ENCODE measurements at regions not wholly inside any gene's neighbourhood (a gene's known extent, or its start where the extent isn't known, plus 50 kb on each side); places are given as distances from the start of the nearest gene placed in this dataset.

DNA sequence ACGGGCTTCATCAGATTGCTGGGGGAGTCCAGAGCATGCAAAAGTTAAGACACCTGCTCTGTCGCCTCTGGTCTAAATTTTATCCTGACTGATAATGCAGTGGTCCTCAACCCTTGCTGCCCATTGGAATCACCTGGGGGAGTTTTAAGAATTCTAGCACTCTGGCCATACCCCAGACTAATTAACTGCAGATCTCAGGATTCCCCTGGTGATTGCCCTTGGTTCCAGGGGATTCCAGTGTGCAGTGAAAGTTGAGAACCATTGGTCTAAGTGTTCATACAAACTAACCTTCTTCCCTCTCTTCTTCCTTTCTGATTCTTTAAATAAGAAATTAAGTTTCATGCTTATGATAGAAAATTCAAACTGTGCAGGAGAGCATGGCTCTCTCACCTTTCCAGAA lies 105.7 kb upstream of the MGAT5 start:
- Histone ChIP-seq H3K4me2 (no peak overlapping the region), H4K20me1 (ENCODE audit: insufficient read depth) (no peaks in the 10 kb centered on the region), H3K4me3 (ENCODE audit: low read depth in 2 of 2, low read length in 1 of 2) (no peak overlapping the region), H3F3A (replicated peaks; ENCODE audit: insufficient read depth) (no peaks in the 10 kb centered on the region), H3K79me2 (ENCODE audit: insufficient read depth) (peaks cover 4% of the 10 kb centered on the region), H3K27ac (ENCODE audit: low read depth in 2 of 2, low read length in 1 of 2) (no peak overlapping the region), H3K9me3 (no peaks in the 10 kb centered on the region), H3K27me3 (ENCODE audit: insufficient read depth) (no peaks in the 10 kb centered on the region), H2AFZ (ENCODE audit: low read depth) (no peak overlapping the region), H3K36me3 (replicated peaks in 1 of 2; ENCODE audit: control insufficient read depth in 1 of 2, insufficient read depth in 2 of 2, low read length in 1 of 2) (no peaks in the 10 kb centered on the region), H3K9ac (no peak overlapping the region), H3K9me2 (no peaks in the 10 kb centered on the region), H3K4me1 (ENCODE audit: control insufficient read depth in 1 of 2, insufficient read depth in 2 of 2, low read depth in 1 of 2, low read length in 1 of 2) (peaks cover 14 to 27% of the 10 kb centered on the region in 2 experiments; a peak in 3 of 4 replicates)
- TF ChIP-seq NRF1 (IDR thresholded peaks at IDR 0.05; ENCODE audit: low read depth, low read length): no peak
- no peak for TF ChIP-seq JUND (IDR thresholded peaks at IDR 0.05)
- no peak for TF ChIP-seq FOSL2 (IDR thresholded peaks at IDR 0.05; ENCODE audit: borderline replicate concordance, low read depth)
- no peak for TF ChIP-seq RXRA (IDR thresholded peaks at IDR 0.05; ENCODE audit: borderline replicate concordance, low read depth)
- no peak for TF ChIP-seq RFX5 (IDR thresholded peaks at IDR 0.05; ENCODE audit: low read length)
- ChIA-PET POLR2A (no interaction called here), CTCF (interaction anchor here (1.5 kb wide), 1 partner anchor 20 kb away, joined by 4 read pairs; no protein-coding TSS in a partner anchor)
- no peak for DNase-seq
- 86% methylated on average over 2 of the region's 2 CpGs for WGBS (ENCODE audit: low lambda C conversion rate)

DNA sequence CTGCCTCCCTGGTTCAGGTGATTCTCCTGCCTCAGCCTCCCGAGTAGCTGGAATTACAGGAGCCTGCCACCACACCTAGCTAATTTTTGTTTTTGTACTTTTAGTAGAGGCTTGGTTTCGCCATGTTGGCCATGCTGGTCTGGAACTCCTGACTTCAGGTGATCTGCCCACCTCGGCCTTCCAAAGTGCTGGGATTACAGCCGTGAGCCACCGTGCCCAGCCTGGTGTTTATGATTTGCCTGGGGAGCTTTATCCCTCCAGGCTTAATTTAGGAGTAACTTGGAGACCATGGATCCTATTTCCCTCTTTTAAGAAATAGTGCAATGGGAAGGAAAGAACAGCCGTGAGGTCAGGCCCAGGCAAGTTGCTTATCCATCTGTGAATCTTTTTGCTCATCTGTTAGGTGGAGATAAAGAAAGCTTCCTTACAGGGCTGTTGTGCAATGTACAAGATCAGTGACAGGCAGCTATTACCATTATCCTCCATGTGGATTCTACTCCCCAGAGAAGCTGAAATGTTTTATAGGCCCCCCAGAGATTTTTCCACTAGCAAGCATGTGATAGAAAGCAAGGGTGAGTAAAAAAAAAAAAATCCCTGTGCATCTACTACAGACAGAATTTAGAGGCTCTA lies 104.9 kb upstream of the MGAT5 start:
- Histone ChIP-seq H3K9me3 (no peaks in the 10 kb centered on the region), H3K27ac (ENCODE audit: low read depth in 2 of 2, low read length in 1 of 2) (no peak overlapping the region), H4K20me1 (ENCODE audit: insufficient read depth) (no peaks in the 10 kb centered on the region), H3K27me3 (ENCODE audit: insufficient read depth) (no peaks in the 10 kb centered on the region), H3K36me3 (replicated peaks in 1 of 2; ENCODE audit: control insufficient read depth in 1 of 2, insufficient read depth in 2 of 2, low read length in 1 of 2) (no peaks in the 10 kb centered on the region), H3K79me2 (ENCODE audit: insufficient read depth) (peaks cover 4% of the 10 kb centered on the region), H3K4me3 (ENCODE audit: low read depth in 2 of 2, low read length in 1 of 2) (no peak overlapping the region), H3K4me1 (ENCODE audit: control insufficient read depth in 1 of 2, insufficient read depth in 2 of 2, low read depth in 1 of 2, low read length in 1 of 2) (peaks cover 14 to 27% of the 10 kb centered on the region in 2 experiments; a peak in 3 of 4 replicates), H3K9ac (no peak overlapping the region), H3K9me2 (no peaks in the 10 kb centered on the region), H3K4me2 (no peak overlapping the region), H3F3A (replicated peaks; ENCODE audit: insufficient read depth) (no peaks in the 10 kb centered on the region), H2AFZ (ENCODE audit: low read depth) (no peak overlapping the region)
- ChIA-PET CTCF (interaction anchor here (0.9 to 1.7 kb wide), 5 partner anchors 20 to 262 kb away, joined by 3 to 4 read pairs (median 4); no protein-coding TSS in a partner anchor), POLR2A (interaction anchor here (0.7 kb wide), 1 partner anchor 26 kb away, joined by 3 read pairs; no protein-coding TSS in a partner anchor)
- 89% methylated on average over 6 of the region's 6 CpGs for WGBS (ENCODE audit: low lambda C conversion rate)
- DNase-seq: no peak
- no peak for TF ChIP-seq RXRA (IDR thresholded peaks at IDR 0.05; ENCODE audit: borderline replicate concordance, low read depth)
- 0 out of 2 replicates have a peak, but pooled peaks have one; percentile 16 for TF ChIP-seq MXI1 (IDR thresholded peaks at IDR 0.05; ENCODE audit: low read depth, low read length)

DNA sequence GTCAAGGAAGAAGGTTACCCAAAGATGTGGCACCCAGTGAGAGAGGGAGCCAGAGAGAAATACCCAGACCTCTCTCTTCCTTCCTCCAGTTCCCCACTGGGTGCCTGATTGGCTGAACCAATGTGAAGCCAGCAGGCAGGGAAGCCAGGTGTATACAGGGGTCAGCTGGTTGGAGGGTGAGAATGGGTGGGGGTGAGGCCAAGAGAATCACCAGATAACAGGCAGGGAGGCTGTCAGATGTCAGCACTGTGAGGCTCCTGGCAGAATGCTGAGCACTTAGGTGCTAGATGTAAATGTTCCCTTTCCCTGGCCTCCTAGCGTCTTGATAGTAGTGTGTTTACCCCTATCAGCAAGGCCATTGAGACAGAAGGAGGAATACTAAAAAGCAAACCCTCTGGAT lies 104.0 kb upstream of the MGAT5 start:
- ChIA-PET POLR2A (no interaction called here), CTCF (interaction anchor here (0.9 to 1.7 kb wide), 3 partner anchors 57 to 263 kb away, joined by 3 to 4 read pairs (median 4); no protein-coding TSS in a partner anchor)
- TF ChIP-seq GABPA (IDR thresholded peaks at IDR 0.05; ENCODE audit: low read depth): no peak
- TF ChIP-seq MEF2A (IDR thresholded peaks at IDR 0.05; ENCODE audit: borderline replicate concordance, low read depth): no peak
- TF ChIP-seq TEAD4 (IDR thresholded peaks at IDR 0.05; ENCODE audit: borderline replicate concordance, insufficient read depth): no peak
- no peak for TF ChIP-seq EP300 (IDR thresholded peaks at IDR 0.05; ENCODE audit: borderline replicate concordance in 1 of 2, low read depth in 1 of 2, low read length in 1 of 2)
- TF ChIP-seq FOXM1 (IDR thresholded peaks at IDR 0.05; ENCODE audit: low read depth): no peak
- no peak for TF ChIP-seq POLR2AphosphoS5 (IDR thresholded peaks at IDR 0.05; ENCODE audit: low read depth, low read length)
- no peak for TF ChIP-seq ELF1 (IDR thresholded peaks at IDR 0.05)
- no peak for TF ChIP-seq FOSL2 (IDR thresholded peaks at IDR 0.05; ENCODE audit: borderline replicate concordance, low read depth)
- TF ChIP-seq RCOR1 (IDR thresholded peaks at IDR 0.05; ENCODE audit: low read length): no peak
- TF ChIP-seq RXRA (IDR thresholded peaks at IDR 0.05; ENCODE audit: borderline replicate concordance, low read depth): no peak
- TF ChIP-seq RAD21 (IDR thresholded peaks at IDR 0.05; ENCODE audit: low read length): no peak

More for the DNA sequence above, 104.0 kb upstream of the MGAT5 start:
- no peak overlapping the region for H3K4me3 ChIP-seq (ENCODE audit: low read depth in 2 of 2, low read length in 1 of 2)
- no peaks in the 10 kb centered on the region for H3K36me3 ChIP-seq (replicated peaks in 1 of 2; ENCODE audit: control insufficient read depth in 1 of 2, insufficient read depth in 2 of 2, low read length in 1 of 2)
- no peak overlapping the region; a peak in 1 of 4 replicates for H3K27ac ChIP-seq (ENCODE audit: low read depth in 2 of 2, low read length in 1 of 2)
- H3K9me2 ChIP-seq: no peaks in the 10 kb centered on the region
- DNase-seq: no peak
- H3K27me3 ChIP-seq (ENCODE audit: insufficient read depth): no peaks in the 10 kb centered on the region
- H3K79me2 ChIP-seq (ENCODE audit: insufficient read depth): peaks cover 4% of the 10 kb centered on the region
- H3K4me1 ChIP-seq (ENCODE audit: control insufficient read depth in 1 of 2, insufficient read depth in 2 of 2, low read depth in 1 of 2, low read length in 1 of 2): peaks cover 14 to 27% of the 10 kb centered on the region in 2 experiments; a peak in 3 of 4 replicates
- no peaks in the 10 kb centered on the region for H3K9me3 ChIP-seq
- H4K20me1 ChIP-seq (ENCODE audit: insufficient read depth): no peaks in the 10 kb centered on the region
- 86% methylated on average over 1 of the region's 1 CpG for WGBS (ENCODE audit: low lambda C conversion rate)
- H3K9ac ChIP-seq: no peak overlapping the region
- H3K4me2 ChIP-seq: no peak overlapping the region
- H2AFZ ChIP-seq (ENCODE audit: low read depth): no peak overlapping the region
- H3F3A ChIP-seq (replicated peaks; ENCODE audit: insufficient read depth): no peaks in the 10 kb centered on the region
